ENCODE measurements at regions not wholly inside any gene's neighbourhood (a gene's known extent, or its start where the extent isn't known, plus 50 kb on each side); places are given as distances from the start of the nearest gene placed in this dataset.

DNA sequence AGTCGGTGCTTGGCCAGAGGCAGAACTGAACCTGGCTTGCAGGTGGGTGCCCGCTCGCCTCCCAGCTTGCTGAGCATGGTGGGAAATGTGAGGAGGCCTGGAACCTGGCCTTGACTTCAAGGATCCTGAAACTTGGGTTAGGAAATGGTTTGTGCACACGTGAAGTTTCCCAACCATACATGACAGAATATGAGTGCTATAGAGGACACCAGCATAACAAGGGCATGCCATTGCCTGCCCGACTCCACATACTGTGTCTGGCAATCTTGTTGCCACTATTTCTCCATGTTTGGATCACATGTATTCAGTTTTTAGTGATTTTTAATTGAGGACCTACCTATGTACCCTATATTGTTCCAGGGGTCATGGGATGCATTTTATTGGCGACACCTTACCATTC, 177.6 kb upstream of the ANKRD55 start:
- no peak overlapping the region for H3K9ac ChIP-seq (ENCODE audit: extremely low read depth, insufficient read length, low read length)
- no peak overlapping the region for H3K4me2 ChIP-seq (ENCODE audit: insufficient read depth, insufficient read length, low read length)
- H2AFZ ChIP-seq (ENCODE audit: low read length): no peak overlapping the region
- Mint-ChIP-seq H3K4me3 (no peak overlapping the region), H3K27me3 (ENCODE audit: low read depth) (no peaks in the 10 kb centered on the region), H3K9me3 (no peaks in the 10 kb centered on the region), H3K36me3 (ENCODE audit: insufficient read depth in 1 of 3, low read depth in 3 of 3) (no peaks in the 10 kb centered on the region), H3K4me1 (peaks cover 6 to 8% of the 10 kb centered on the region in 2 experiments), H3K27ac (no peak overlapping the region)
- no peak overlapping the region for H3K14ac ChIP-seq (ENCODE audit: insufficient read depth, low read length)
- no peak overlapping the region for H2BK12ac ChIP-seq (ENCODE audit: insufficient read length, low read depth, low read length)
- H3K79me2 ChIP-seq (ENCODE audit: insufficient read depth, low read length): no peaks in the 10 kb centered on the region
- no peaks in the 10 kb centered on the region for H3K79me1 ChIP-seq (ENCODE audit: insufficient read depth, low read depth, low read length, poor library complexity, severe bottlenecking)
- no peak overlapping the region for H3K27ac ChIP-seq (ENCODE audit: insufficient read length, low read depth, low read length)
- no peaks in the 10 kb centered on the region for H3K27me3 ChIP-seq (ENCODE audit: insufficient read depth, low read length)
- no peak overlapping the region for H3K18ac ChIP-seq (ENCODE audit: insufficient read length, low read depth, low read length)
- no peak overlapping the region for H2BK120ac ChIP-seq (ENCODE audit: low read depth, low read length, poor library complexity, severe bottlenecking)
- no peak overlapping the region for H3K56ac ChIP-seq (ENCODE audit: insufficient read length, low read depth, low read length)
- no peak overlapping the region for H3T11ph ChIP-seq (ENCODE audit: low read length)
- H4K5ac ChIP-seq (ENCODE audit: insufficient read length, low read depth, low read length): no peak overlapping the region
- H2BK20ac ChIP-seq (ENCODE audit: low read depth, low read length, poor library complexity, severe bottlenecking): no peak overlapping the region
- H3K23me2 ChIP-seq (ENCODE audit: insufficient read length, low read depth, low read length, poor library complexity, severe bottlenecking): no peaks in the 10 kb centered on the region
- H3K23ac ChIP-seq (ENCODE audit: insufficient read length, low read depth, low read length): no peak overlapping the region
- H2BK15ac ChIP-seq (ENCODE audit: low read depth, low read length): no peak overlapping the region
- H2AK5ac ChIP-seq (ENCODE audit: insufficient read length, low read length): no peak overlapping the region
- no peaks in the 10 kb centered on the region for H4K20me1 ChIP-seq (ENCODE audit: control insufficient read depth, insufficient read depth, insufficient read length)
- no peak for DNase-seq
- no peak overlapping the region for H3K4ac ChIP-seq (ENCODE audit: low read depth, low read length)
- H2BK5ac ChIP-seq (ENCODE audit: insufficient read length, low read length): no peak overlapping the region
- no peak overlapping the region for H4K91ac ChIP-seq (ENCODE audit: insufficient read length, low read depth, low read length)
- TF ChIP-seq, protein P1, sequence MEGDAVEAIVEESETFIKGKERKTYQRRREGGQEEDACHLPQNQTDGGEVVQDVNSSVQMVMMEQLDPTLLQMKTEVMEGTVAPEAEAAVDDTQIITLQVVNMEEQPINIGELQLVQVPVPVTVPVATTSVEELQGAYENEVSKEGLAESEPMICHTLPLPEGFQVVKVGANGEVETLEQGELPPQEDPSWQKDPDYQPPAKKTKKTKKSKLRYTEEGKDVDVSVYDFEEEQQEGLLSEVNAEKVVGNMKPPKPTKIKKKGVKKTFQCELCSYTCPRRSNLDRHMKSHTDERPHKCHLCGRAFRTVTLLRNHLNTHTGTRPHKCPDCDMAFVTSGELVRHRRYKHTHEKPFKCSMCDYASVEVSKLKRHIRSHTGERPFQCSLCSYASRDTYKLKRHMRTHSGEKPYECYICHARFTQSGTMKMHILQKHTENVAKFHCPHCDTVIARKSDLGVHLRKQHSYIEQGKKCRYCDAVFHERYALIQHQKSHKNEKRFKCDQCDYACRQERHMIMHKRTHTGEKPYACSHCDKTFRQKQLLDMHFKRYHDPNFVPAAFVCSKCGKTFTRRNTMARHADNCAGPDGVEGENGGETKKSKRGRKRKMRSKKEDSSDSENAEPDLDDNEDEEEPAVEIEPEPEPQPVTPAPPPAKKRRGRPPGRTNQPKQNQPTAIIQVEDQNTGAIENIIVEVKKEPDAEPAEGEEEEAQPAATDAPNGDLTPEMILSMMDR (conservative IDR thresholded peaks at IDR 0.05): no peak
- H3K9me3 ChIP-seq (ENCODE audit: control insufficient read depth, low read depth, low read length): no peaks in the 10 kb centered on the region
- no CpG with 5 or more reads among the region's 6 CpGs for WGBS (ENCODE audit: extremely low coverage, insufficient read length, low lambda C conversion rate)
- H3K4me1 ChIP-seq (ENCODE audit: insufficient read depth, low read length): no peaks in the 10 kb centered on the region; the same call in 1 of the 2 replicates
- no peak overlapping the region for H4K8ac ChIP-seq (replicated peaks; ENCODE audit: insufficient read length, low read depth, low read length)

Data from H9 (cell line).